Left ventricle myocardium inferior (tissue), 1 donor: ENCODE measurements at regions not wholly inside any gene's neighbourhood (a gene's known extent, or its start where the extent isn't known, plus 50 kb on each side); places are given as distances from the start of the nearest gene placed in this dataset.

Experiments used
- DNase-seq: peaks from one replicate; pipeline ENCODE4 v3.0.0-alpha.2; 2020
- H3K27ac ChIP-seq: fragments of 200-600 bp; replicated peaks from 2 replicates; pipeline ENCODE4 v1.8.0; 2021
- H3K27me3 ChIP-seq: fragments of 200-600 bp; 2 replicates; pipeline ENCODE4 v1.8.0; 2021; ENCODE audit warnings: low read depth
- H3K36me3 ChIP-seq: fragments of 200-600 bp; 2 replicates; pipeline ENCODE4 v1.8.0; 2021
- H3K4me1 ChIP-seq: fragments of 200-600 bp; 2 replicates; pipeline ENCODE4 v1.8.0; 2021
- H3K4me3 ChIP-seq: fragments of 200-600 bp; 2 replicates; pipeline ENCODE4 v1.8.0; 2021; ENCODE audit warnings: mild to moderate bottlenecking, moderate library complexity
- H3K9me3 ChIP-seq: fragments of 200-600 bp; replicated peaks from 2 replicates; pipeline ENCODE4 v1.8.0; 2021
- CTCF ChIP-seq: fragments of 200-600 bp; IDR thresholded peaks from 2 replicates; pipeline ENCODE4 v1.8.0; 2021; ENCODE audit warnings: antibody characterized with exemption, mild to moderate bottlenecking, borderline replicate concordance
- intact Hi-C: fragments of 100-400 bp; cut with micrococcal nuclease; formaldehyde crosslinking; loops from one replicate; pipeline ENCODE4 v1.11.0; 2022
- donor health status: DM: no; HTN: yes; CAD: no; lungs with severe emphysema.

DNA sequence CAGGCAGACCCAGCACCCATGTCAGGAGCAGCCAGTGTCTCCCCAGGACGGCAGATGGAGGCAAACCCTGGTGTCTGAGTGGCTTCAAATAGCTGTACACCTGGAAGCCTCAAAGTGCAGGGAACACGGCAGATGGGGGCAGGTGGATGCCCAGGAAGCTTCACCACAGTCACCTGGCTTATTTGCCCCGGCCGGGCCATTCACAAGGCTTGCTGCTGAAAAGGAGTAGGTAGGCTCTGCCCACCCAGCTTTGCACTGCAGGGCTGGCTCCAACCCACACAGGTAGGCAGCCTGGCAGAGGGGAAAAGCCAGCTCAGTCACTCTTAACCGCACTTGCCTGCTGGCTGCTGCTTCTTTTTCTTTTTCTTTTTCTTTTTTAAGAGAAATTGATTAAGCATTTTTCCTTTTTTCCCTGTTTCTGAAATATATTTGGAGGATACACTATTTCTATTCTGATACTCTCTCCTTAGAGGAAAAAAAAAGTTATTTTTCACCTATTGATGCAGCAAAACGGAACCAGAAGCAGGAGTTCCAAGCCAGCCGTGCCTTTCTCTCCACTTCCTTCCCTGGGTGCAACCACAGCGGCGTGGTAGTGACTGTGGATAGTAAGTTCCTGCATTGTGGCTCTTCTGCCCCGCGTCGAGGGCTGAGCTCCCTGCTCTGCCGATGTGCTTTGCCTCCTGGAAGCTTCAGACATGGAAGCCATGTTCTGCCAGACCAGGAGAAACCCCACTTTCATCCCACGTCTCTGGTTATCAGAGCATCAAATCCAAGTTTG lies 118.3 kb downstream of the KLF6 start:
- Histone ChIP-seq H3K36me3 (no peaks in the 10 kb centered on the region), H3K27me3 (no peaks in the 10 kb centered on the region), H3K9me3 (no peaks in the 10 kb centered on the region), H3K27ac (no peak overlapping the region), H3K4me1 (no peaks in the 10 kb centered on the region), H3K4me3 (no peak overlapping the region)
- no peak for TF ChIP-seq CTCF
- peak; percentile 39 for DNase-seq
- intact Hi-C loops = no loop called here

DNA sequence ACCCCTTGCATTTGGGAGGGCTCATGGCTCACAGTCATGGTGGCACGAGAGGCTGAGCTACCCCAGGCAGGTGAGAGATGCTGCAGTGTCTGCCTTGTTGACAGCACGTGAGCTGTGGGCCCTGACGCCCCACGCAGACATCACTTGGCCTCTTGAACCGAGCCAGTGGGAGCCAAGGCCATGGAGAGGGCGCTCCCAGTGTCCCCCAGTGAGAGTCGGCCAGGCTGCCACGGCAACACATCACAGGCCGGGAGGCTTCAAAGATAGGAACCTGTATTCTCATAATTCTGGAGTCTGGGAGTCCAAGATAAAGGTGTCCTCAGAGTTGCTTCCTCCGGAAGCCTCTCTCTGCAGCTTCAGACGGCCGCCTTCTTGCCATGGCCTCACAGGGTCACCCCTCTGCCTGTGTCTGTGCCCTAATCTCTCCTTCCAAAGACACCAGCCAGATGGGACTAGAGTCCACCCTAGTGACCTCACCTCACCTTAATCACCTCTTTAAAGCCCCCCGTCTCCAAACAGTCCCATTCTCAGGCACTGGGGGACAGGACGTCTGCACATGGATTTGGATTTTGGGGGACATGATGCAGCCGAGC lies 119.6 kb downstream of the KLF6 start:
- Histone ChIP-seq H3K4me3 (no peak overlapping the region), H3K4me1 (no peaks in the 10 kb centered on the region), H3K9me3 (no peaks in the 10 kb centered on the region), H3K36me3 (no peaks in the 10 kb centered on the region), H3K27me3 (no peaks in the 10 kb centered on the region), H3K27ac (no peak overlapping the region)
- DNase-seq = no peak
- intact Hi-C loops = no loop called here
- no peak for TF ChIP-seq CTCF

DNA sequence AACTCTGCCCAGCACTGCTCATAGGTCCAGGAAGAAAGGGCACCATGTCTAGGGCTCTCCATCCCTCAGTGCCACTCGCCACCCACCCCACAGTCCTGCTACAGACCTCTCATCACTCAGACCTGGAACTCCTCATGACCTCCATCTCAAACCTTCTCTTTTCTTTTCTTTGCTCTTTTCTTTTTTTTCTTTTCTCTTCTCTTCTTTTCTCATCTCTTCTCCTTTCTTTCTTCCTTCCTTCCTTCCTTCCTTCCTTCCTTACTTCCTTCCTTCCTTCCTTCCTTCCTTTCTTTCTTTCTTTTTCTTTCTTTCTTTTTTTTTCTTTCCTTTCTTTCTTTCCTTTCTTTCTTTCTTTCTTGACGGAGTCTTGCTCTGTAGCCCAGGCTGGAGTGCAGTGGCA lies 122.2 kb downstream of the KLF6 start:
- H3K27ac ChIP-seq = no peak overlapping the region
- intact Hi-C loops = no loop called here
- H3K4me3 ChIP-seq = no peak overlapping the region
- no peaks in the 10 kb centered on the region for H3K9me3 ChIP-seq
- no peaks in the 10 kb centered on the region for H3K36me3 ChIP-seq
- no peak for DNase-seq
- no peaks in the 10 kb centered on the region for H3K27me3 ChIP-seq
- no peak for TF ChIP-seq CTCF
- H3K4me1 ChIP-seq = no peaks in the 10 kb centered on the region

DNA sequence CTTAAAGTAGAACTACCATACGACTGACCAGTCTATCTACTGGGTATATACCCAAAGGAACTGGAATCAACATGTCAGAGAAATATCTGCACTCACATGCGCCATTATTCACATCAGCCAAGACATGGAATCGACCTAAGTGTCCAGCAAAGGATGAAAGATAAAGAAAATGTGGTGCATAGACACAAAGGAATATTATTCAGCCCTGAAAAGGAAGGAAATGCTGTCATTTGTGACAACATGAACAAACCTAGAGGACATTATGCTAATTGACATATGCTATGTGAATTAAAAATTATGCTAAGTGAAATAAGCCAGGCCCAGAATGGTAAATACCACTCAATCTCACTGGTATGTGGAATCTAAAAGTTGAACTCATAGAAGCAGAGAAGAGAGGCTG lies 123.7 kb downstream of the KLF6 start:
- no peaks in the 10 kb centered on the region for H3K4me1 ChIP-seq
- no peaks in the 10 kb centered on the region for H3K9me3 ChIP-seq
- no peak for DNase-seq
- intact Hi-C loops = no loop called here
- no peak overlapping the region for H3K27ac ChIP-seq
- no peaks in the 10 kb centered on the region for H3K36me3 ChIP-seq
- no peak overlapping the region for H3K4me3 ChIP-seq
- no peaks in the 10 kb centered on the region for H3K27me3 ChIP-seq
- TF ChIP-seq CTCF = no peak

DNA sequence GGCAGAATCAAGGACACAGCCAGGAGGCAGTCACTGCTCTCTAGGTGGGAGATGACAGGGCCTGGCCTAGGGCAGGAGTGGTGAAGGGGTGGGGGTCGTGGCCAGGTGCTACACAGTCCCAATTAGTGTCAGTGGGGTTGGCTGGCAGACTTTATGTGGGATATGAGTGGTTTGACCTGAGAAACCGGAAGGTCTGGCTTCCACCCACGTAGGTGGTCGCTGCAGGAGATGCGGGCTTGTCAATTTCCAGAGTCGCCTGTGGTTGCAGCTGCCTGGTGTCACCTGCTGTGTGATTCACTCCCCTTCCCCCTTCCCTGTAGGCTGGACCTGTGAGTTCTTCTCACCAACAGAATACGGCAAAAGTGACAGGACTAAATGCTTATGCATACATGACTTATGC lies 124.3 kb downstream of the KLF6 start:
- Histone ChIP-seq H3K27ac (no peak overlapping the region), H3K27me3 (no peaks in the 10 kb centered on the region), H3K4me3 (no peak overlapping the region), H3K36me3 (no peaks in the 10 kb centered on the region), H3K4me1 (no peaks in the 10 kb centered on the region), H3K9me3 (no peaks in the 10 kb centered on the region)
- no peak for DNase-seq
- no peak for TF ChIP-seq CTCF
- intact Hi-C loops = no loop called here
